ENCODE measurements at regions not wholly inside any gene's neighbourhood (a gene's known extent, or its start where the extent isn't known, plus 50 kb on each side); places are given as distances from the start of the nearest gene placed in this dataset.
A peak's percentile ranks its signal among the peaks of the same experiment; 100 is the strongest.

DNA sequence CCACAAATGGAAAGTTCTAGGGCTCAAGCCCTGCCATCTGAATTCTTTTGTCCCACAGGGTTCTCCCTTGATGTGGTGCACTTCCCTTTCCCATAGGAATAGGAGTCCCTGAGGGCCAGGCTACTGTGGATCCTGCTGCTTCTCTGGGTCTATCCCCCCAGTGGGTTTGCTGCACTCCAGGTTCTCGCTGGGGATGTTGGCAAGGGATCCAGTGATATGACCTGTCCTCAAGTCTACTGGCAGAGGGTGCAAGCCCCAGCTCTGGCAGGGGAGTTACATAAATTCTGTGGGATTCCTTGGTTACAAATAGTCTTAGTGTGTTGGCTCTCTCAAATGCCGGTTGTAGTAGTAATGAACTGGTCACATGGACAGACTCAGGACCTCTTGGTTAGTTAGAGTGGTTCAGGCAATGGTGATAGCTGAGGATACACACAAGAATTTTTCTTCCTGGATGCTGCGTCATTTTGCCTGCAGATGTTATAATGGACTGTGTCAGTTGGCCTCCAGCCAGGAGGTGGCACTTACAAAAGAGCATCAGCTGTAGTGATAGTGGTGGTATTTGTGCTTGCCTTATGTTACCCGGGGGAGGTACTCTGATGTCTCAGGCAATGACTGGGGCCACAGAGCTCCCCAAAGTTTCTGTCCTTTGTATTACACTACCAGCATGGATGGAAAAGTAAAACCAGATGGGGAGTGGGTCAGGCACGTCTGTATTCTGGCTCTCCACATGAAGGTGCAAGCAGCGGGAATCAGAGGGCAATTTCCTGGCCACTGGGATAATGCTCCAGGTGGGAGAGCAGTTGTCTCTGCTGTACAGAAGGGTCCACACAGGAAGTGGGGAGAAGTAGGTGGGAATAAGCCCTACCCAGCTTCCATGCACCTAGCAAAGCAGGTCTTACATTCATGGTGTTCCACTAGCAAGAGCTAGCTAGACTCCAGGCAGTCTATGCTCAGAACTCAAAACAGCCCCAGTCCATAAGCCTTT, 267.9 kb downstream of the SOX11 start:
- Histone ChIP-seq H3K4me3 (ENCODE audit: low read depth, low read length) (no peak overlapping the region), H3K27ac (ENCODE audit: low read depth, low read length) (no peak overlapping the region), H3K4me1 (ENCODE audit: control insufficient read depth, insufficient read depth, low read length) (no peaks in the 10 kb centered on the region), H3K36me3 (ENCODE audit: control insufficient read depth, insufficient read depth, low read length) (no peaks in the 10 kb centered on the region), H3K27me3 (ENCODE audit: control insufficient read depth, insufficient read depth, low read length) (no peaks in the 10 kb centered on the region), H3K9me3 (ENCODE audit: control insufficient read depth, insufficient read depth, low read length) (no peaks in the 10 kb centered on the region)
- no peak for DNase-seq (ENCODE audit: low read depth in 4 of 6, low spot score in 6 of 6)
- 79% methylated on average over 6 of the region's 6 CpGs for WGBS (ENCODE audit: insufficient coverage)

DNA sequence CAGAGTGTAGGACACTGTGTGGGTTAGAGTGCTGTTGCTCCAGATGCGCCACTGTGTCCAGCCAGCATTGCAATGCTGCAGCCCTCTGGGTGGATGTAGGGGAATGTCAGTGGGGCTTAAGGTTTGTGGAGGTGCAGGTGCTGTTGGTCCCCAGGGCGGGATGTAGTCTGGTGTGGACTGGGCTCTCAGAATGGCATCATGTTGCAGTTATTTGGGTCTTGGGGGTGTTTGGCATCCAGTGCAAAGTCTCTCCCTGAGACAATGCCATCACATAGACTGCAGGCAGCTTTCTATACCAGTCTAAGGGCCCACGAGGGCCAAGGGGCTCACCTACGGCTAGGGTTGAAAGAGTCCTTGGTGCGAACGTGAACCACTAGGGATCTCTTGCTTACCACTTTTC, 275.3 kb downstream of the SOX11 start:
- Histone ChIP-seq H3K4me1 (ENCODE audit: control insufficient read depth, insufficient read depth, low read length) (peaks cover 7% of the 10 kb centered on the region), H3K27ac (ENCODE audit: low read depth, low read length) (no peak overlapping the region), H3K9me3 (ENCODE audit: control insufficient read depth, insufficient read depth, low read length) (peaks cover 1% of the 10 kb centered on the region), H3K27me3 (ENCODE audit: control insufficient read depth, insufficient read depth, low read length) (no peaks in the 10 kb centered on the region), H3K4me3 (ENCODE audit: low read depth, low read length) (no peak overlapping the region), H3K36me3 (ENCODE audit: control insufficient read depth, insufficient read depth, low read length) (no peaks in the 10 kb centered on the region)
- 90% methylated on average over 3 of the region's 6 CpGs for WGBS (ENCODE audit: insufficient coverage)
- DNase-seq (ENCODE audit: low read depth in 4 of 6, low spot score in 6 of 6) = no peak

DNA sequence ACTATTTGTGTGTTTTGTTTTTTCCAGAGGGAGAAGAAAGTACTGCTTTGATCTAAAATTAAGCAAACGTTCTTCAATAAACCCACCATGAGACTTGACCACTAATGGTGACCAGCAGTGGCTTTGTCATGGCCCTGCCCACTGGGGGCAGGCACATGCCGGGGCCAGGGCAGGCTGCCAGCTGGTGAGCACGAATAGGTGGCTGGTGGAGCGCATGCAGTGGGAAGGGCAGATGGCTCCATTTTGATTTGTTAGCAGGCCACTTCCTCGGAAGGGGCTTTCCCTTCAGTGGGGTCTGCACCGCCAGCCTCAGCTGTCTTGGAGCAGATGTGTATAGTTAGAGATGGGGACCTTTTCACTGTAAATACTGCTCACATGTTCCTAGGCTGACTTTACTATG, 277.1 kb downstream of the SOX11 start:
- no peak overlapping the region for H3K27ac ChIP-seq (ENCODE audit: low read depth, low read length)
- peaks cover 1% of the 10 kb centered on the region for H3K9me3 ChIP-seq (ENCODE audit: control insufficient read depth, insufficient read depth, low read length)
- peaks cover 7% of the 10 kb centered on the region for H3K4me1 ChIP-seq (ENCODE audit: control insufficient read depth, insufficient read depth, low read length)
- no peak overlapping the region for H3K4me3 ChIP-seq (ENCODE audit: low read depth, low read length)
- H3K36me3 ChIP-seq (ENCODE audit: control insufficient read depth, insufficient read depth, low read length) = no peaks in the 10 kb centered on the region
- no peaks in the 10 kb centered on the region for H3K27me3 ChIP-seq (ENCODE audit: control insufficient read depth, insufficient read depth, low read length)
- WGBS (ENCODE audit: insufficient coverage) = 42% methylated on average over 4 of the region's 6 CpGs
- DNase-seq (ENCODE audit: low read depth in 4 of 6, low spot score in 6 of 6) = no peak

DNA sequence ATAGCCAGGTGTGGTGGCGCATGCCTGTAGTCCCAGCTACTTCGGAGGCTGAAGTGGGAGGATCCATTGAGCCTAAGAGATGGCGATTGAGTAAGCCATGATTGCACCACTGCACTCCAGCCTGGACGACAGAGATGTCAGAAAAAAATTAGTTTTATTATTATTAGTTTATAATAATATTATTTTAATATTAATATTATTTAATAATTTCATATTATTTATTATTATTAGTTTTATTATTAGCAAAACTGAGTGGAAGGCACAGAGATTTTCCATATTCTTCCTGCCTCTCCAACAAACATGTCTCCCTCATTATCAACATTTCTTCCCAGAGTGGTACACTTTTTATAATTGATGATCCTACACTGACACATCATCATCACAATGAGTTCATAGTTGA, 278.2 kb downstream of the SOX11 start:
- no peak overlapping the region for H3K27ac ChIP-seq (ENCODE audit: low read depth, low read length)
- H3K4me3 ChIP-seq (ENCODE audit: low read depth, low read length) = no peak overlapping the region
- peaks cover 1% of the 10 kb centered on the region for H3K9me3 ChIP-seq (ENCODE audit: control insufficient read depth, insufficient read depth, low read length)
- peaks cover 17% of the 10 kb centered on the region for H3K4me1 ChIP-seq (ENCODE audit: control insufficient read depth, insufficient read depth, low read length)
- no peaks in the 10 kb centered on the region for H3K36me3 ChIP-seq (ENCODE audit: control insufficient read depth, insufficient read depth, low read length)
- no CpG with 5 or more reads among the region's 4 CpGs for WGBS (ENCODE audit: insufficient coverage)
- no peak for DNase-seq (ENCODE audit: low read depth in 4 of 6, low spot score in 6 of 6)
- H3K27me3 ChIP-seq (ENCODE audit: control insufficient read depth, insufficient read depth, low read length) = no peaks in the 10 kb centered on the region

DNA sequence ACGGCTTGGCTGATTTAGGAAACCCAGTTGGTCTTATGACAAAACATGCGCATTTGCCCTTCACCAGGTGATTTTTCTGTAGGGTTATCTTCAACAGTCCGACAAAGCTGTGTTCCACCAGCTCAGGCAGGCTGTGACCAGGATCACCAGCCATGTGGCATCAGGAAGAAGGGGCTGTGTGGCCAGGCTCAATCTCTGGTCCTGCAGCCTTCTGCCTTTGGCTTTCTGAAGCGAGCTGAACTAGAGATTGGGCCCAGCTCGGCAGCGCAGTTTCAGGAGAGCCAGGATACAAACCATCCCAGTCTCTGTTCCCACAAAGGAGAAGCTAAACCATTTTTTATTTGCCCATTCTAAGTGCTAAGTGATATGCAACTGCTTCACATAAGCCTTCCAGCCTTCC, 282.3 kb downstream of the SOX11 start:
- no peak overlapping the region for H3K4me3 ChIP-seq (ENCODE audit: low read depth, low read length)
- H3K4me1 ChIP-seq (ENCODE audit: control insufficient read depth, insufficient read depth, low read length) = peaks cover 20% of the 10 kb centered on the region
- no peaks in the 10 kb centered on the region for H3K36me3 ChIP-seq (ENCODE audit: control insufficient read depth, insufficient read depth, low read length)
- H3K27me3 ChIP-seq (ENCODE audit: control insufficient read depth, insufficient read depth, low read length) = no peaks in the 10 kb centered on the region
- 87% methylated on average over 5 of the region's 6 CpGs for WGBS (ENCODE audit: insufficient coverage)
- DNase-seq (ENCODE audit: low read depth in 4 of 6, low spot score in 6 of 6) = no peak
- no peak overlapping the region for H3K27ac ChIP-seq (ENCODE audit: low read depth, low read length)
- H3K9me3 ChIP-seq (ENCODE audit: control insufficient read depth, insufficient read depth, low read length) = no peaks in the 10 kb centered on the region

DNA sequence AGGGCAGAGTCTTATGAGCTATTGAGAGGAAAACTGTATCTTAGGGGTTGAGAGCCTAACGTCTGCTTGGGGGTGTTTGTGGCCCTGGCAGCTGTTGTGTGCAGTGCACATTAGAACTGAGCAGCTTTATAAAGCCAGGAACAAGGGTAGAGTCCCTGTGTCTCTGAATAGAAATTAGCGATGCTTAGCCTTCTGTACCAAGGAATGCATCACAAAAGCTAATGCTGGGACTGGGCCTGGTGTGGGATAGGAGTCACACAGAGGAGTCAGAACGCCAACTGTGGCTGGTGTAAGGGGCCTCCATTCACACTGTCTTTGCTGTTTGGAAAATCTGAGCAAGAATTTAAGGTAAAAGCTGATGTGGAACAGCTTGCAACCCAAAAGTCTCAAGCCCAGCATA, 283.2 kb downstream of the SOX11 start:
- Histone ChIP-seq H3K9me3 (ENCODE audit: control insufficient read depth, insufficient read depth, low read length) (no peaks in the 10 kb centered on the region), H3K27me3 (ENCODE audit: control insufficient read depth, insufficient read depth, low read length) (no peaks in the 10 kb centered on the region), H3K36me3 (ENCODE audit: control insufficient read depth, insufficient read depth, low read length) (no peaks in the 10 kb centered on the region), H3K4me3 (ENCODE audit: low read depth, low read length) (no peak overlapping the region), H3K27ac (ENCODE audit: low read depth, low read length) (no peak overlapping the region), H3K4me1 (ENCODE audit: control insufficient read depth, insufficient read depth, low read length) (peaks cover 24% of the 10 kb centered on the region)
- WGBS (ENCODE audit: insufficient coverage) = 26% methylated on average over 3 of the region's 3 CpGs
- DNase-seq (ENCODE audit: low read depth in 4 of 6, low spot score in 6 of 6) = peak in 1 of 6 donors; percentile 66

DNA sequence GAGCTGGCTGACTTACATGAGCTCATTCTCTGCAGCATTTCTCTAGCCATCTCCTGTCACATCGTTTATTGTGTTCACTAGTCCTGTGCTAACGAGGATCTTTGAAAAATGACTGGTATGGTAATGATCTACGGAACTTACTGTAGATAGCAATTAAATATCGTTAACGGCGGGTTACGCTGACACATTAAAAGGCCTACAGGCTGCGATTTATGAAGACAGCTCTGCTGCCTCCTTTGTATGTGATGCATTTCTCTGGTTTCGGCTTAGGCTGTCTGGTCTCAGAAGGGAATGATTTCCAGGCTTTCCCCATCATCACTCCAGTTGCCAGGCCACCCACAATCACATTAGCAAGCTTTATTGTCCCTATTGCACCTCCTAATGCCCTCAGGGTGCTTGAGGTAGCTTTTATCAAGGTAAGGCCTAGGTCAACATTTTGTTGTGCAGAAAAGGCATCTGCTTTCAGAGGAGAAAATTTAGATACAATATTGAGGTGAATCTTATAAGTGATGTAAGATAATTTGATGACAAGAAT, 284.4 kb downstream of the SOX11 start:
- H3K4me1 ChIP-seq (ENCODE audit: control insufficient read depth, insufficient read depth, low read length) = peaks cover 30% of the 10 kb centered on the region
- H3K4me3 ChIP-seq (ENCODE audit: low read depth, low read length) = no peak overlapping the region
- no peaks in the 10 kb centered on the region for H3K9me3 ChIP-seq (ENCODE audit: control insufficient read depth, insufficient read depth, low read length)
- WGBS (ENCODE audit: insufficient coverage) = 46% methylated on average over 8 of the region's 9 CpGs
- peak in 1 of 6 donors; percentile 73 for DNase-seq (ENCODE audit: low read depth in 4 of 6, low spot score in 6 of 6)
- no peaks in the 10 kb centered on the region for H3K36me3 ChIP-seq (ENCODE audit: control insufficient read depth, insufficient read depth, low read length)
- no peaks in the 10 kb centered on the region for H3K27me3 ChIP-seq (ENCODE audit: control insufficient read depth, insufficient read depth, low read length)
- H3K27ac ChIP-seq (ENCODE audit: low read depth, low read length) = no peak overlapping the region

DNA sequence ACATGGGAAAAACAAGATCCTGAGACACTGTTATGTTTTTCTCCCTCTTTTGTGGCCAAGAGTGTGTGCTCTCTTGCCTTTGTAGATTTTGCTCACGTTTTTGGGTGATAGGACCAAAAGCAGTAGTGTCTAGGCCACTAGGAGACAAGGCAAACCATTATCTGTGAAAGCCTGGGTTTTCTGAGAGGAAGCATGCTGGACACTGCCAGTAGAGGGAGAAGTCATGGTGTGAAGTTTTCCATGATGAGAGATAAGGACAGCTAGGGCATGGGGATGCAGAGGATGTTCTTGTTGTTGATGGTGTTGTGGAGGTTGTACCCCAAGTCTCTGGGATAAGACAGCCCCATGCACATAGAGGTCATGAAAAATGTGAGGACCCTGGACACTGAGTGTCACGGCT, 285.3 kb downstream of the SOX11 start:
- Histone ChIP-seq H3K4me1 (ENCODE audit: control insufficient read depth, insufficient read depth, low read length) (peaks cover 34% of the 10 kb centered on the region), H3K36me3 (ENCODE audit: control insufficient read depth, insufficient read depth, low read length) (no peaks in the 10 kb centered on the region), H3K27me3 (ENCODE audit: control insufficient read depth, insufficient read depth, low read length) (no peaks in the 10 kb centered on the region), H3K27ac (ENCODE audit: low read depth, low read length) (no peak overlapping the region), H3K4me3 (ENCODE audit: low read depth, low read length) (no peak overlapping the region), H3K9me3 (ENCODE audit: control insufficient read depth, insufficient read depth, low read length) (no peaks in the 10 kb centered on the region)
- WGBS (ENCODE audit: insufficient coverage) = 97% methylated on average over 2 of the region's 2 CpGs
- DNase-seq (ENCODE audit: low read depth in 4 of 6, low spot score in 6 of 6) = no peak

DNA sequence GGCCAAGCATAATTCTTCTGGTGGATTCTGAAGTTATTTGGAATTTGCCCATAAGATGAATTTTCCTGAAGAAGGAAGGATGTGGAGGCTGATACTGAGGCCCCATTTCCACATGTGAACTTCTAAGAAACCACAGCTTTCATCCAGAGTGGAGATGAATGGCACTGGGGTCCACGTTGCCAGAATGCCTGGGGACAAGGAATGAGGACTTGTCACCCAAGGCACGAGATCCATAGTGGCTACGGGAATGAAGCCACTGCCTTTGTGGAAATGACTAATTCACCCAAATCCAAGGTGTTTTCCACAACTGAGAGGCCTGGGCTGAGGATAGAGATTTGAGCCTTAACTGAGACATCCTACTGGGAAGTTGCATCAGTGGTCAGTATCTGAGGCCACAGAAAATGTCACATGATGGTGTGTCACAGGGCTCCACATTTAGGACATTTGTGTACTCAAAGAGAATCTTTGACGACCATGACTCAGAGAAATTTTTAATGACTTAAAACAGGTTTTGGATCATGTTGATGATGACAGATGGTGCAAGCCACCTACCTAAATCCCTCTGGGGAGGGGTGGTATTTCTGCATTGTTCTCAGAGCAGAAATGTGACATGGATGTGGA, 286.1 kb downstream of the SOX11 start:
- Histone ChIP-seq H3K27me3 (ENCODE audit: control insufficient read depth, insufficient read depth, low read length) (no peaks in the 10 kb centered on the region), H3K4me1 (ENCODE audit: control insufficient read depth, insufficient read depth, low read length) (peaks cover 40% of the 10 kb centered on the region), H3K36me3 (ENCODE audit: control insufficient read depth, insufficient read depth, low read length) (no peaks in the 10 kb centered on the region), H3K9me3 (ENCODE audit: control insufficient read depth, insufficient read depth, low read length) (no peaks in the 10 kb centered on the region), H3K27ac (ENCODE audit: low read depth, low read length) (no peak overlapping the region), H3K4me3 (ENCODE audit: low read depth, low read length) (no peak overlapping the region)
- WGBS (ENCODE audit: insufficient coverage) = 82% methylated on average over 3 of the region's 4 CpGs
- DNase-seq (ENCODE audit: low read depth in 4 of 6, low spot score in 6 of 6) = no peak

Measured in spinal cord (tissue), 9 donors.